HG02981 (cell line): ENCODE measurements at regions not wholly inside any gene's neighbourhood (a gene's known extent, or its start where the extent isn't known, plus 50 kb on each side); places are given as distances from the start of the nearest gene placed in this dataset.
"Not testable (repeated sequence)": the region's sequence is repeated elsewhere in the genome, so short reads cannot be mapped to it uniquely, and the experiment has no call there.

Source experiments
- ATAC-seq: cut with Tn5 transposase; IDR thresholded peaks from one replicate; pipeline ENCODE4 v1.9.1; 2021; ENCODE audit warnings: mild to moderate bottlenecking, moderate library complexity; ENCODE audit not compliant: unreplicated experiment

DNA sequence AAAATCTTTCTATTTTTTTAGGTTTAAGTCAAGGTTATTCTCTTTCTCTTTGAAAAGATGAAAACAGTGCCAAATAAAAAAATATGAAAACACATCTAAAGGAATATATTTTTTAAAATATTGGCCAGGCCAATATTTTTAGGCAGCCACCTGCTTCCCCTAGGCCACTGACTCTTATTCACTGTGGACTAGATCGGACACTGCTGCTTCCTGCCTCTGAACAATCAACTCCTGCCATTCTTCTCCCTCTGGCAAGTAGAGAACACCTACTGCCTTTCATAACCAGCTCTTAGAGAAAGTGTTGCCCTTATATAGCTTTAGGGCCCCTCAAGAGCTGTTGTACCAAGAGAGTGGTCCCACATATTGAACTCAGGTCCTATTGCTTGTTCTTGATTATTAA lies 529.2 kb downstream of the RAPGEF2 start:
- no peak for ATAC-seq

DNA sequence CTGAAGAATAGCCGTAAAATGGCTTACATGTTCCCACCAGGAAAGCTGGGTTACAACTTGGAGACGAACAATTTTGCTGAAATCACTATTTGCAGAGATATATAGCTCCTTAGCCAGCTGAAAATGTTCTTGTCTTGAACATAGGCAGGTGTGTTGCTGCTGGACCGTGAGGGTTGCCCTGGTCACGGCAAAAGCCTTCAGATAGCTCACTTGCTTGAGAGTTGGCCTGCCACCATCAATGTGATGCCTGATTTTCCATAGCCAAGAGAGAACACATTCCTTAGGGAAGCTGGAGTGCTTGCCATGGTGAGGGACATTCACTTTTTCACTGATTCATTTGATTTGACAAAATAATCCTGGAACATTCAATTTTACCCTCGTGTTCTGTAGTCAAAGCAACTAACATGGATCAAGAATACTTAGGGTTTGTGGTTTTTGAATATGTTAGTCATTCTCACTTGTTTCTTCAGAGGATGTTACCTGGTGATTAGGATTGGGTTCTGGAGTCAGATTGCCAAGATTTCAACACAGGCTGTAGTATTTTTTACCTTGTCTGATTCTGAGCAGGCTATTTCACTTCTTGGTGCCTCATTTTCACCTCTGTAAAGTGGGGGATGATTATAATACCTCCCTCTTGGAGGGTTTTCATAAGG lies 536.9 kb downstream of the RAPGEF2 start:
- ATAC-seq = no peak

DNA sequence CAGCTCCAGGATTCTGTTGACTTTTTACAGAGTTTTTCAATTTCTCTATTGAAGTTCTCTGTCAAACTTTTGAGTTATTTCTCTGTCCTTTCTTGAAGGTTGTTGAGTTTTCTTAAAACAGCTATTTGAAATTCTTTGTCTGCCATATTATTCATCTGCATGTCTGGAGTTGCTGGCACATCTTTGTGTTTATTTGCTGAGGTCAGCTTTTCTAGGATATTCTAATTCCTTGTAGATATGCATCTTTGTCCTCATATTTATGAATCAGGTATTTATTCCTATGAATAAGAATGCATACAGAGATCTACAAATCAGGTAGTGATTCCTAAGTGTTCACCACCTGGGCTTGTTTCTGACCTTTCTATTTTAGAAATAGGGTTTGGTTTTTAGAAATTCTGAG lies 546.4 kb downstream of the RAPGEF2 start:
- ATAC-seq = no peak

DNA sequence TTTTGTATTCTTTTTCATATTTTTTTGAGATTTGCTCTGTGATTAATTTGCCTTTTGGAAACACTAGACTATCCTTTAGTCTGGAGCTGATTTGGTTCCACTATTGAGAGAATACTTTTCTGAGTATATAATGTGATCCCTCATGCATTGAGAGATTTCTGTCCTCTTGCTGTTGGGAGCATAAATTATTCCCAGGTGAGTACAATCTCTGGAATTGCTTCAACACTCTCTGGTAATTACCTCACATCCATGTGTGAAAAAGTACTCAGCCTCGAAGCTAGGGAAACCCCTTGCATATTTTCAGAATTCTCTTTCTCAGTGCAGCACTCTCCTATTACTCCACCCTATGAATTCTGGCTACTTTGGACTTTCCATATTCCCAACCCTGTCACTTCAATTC lies 550.0 kb downstream of the RAPGEF2 start:
- no peak for ATAC-seq

GRCh38 chr4:159655547-159655946 lies 552.7 kb downstream of the RAPGEF2 start:
- no peak for ATAC-seq

DNA sequence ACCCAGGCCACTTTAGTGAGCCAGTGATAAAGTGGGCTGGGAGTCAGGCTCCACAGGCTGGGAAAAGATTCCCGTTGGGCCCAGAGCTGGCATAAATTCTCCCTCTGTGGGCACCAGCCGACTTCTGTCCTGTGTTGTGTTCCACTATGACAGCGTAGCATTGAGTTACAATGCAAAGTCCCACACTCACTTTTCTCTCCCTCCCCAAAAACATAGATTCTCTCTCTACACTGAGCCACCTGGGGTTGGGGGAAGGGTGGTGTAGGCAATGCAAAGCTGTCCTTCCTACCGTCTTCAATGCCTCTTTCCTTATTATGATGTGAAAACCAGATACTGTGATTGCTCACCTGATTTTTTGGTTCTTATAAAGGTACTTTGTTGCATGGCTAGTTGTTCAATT lies 566.2 kb downstream of the RAPGEF2 start:
- ATAC-seq = no peak

DNA sequence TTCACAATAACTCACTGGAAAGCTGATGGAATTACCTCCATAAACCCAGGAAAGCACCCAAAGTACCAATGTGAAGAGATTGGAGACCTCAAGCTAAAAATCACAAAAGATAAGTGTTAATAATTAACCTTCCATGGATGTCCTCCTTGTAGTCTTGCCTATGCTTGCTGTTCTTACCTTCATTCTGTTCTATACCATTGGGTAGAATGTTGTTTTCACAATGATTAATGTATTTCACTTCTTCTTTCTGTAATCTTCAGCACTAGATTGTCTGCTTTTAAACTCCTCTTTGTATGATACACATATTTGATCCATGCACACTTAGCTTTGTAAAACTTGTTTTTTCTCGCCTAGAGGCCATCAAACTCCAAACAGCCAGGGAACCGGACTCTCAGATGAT lies 570.3 kb downstream of the RAPGEF2 start:
- no peak for ATAC-seq

DNA sequence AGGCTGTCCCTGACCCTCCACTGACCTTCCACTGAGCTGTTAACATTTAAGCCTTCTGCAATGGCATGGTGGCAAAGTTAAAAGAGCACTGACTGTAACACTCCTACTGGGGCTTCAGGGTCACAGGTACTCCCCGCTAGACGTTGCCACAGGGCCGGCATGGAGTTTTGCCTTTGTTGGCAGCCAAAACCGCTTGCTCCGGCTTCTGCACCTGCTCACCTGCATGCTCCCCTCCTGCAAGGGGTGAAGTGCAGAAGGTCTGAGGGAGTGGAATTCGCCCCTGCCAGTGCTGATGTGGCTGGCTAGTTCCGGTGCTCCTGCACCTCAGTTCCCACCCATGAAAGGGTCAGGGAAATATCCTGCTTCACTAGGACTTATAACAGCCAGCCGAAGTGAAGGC lies 571.4 kb downstream of the RAPGEF2 start:
- no peak for ATAC-seq

DNA sequence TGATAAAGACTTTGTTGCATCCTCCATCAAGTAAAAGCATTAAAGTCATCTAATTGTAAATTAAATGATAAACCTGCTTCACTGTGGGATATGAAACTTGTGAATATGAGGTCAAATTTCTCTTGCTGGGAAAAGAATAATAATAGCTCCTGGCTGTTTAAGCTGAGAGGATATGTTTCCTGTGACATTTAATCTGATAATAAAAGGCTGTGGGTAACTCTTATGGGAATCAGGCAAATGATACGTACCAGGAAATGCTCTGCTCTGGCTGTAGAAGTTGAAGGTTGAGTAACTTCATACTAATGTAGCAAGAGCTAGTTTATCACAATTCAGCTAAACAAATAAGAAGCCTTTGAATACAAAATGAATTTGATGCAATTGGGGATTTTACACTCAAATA lies 574.6 kb downstream of the RAPGEF2 start:
- no peak for ATAC-seq

- ATAC-seq = no peak
Observed at GRCh38 chr4:159682996-159683395, 580.1 kb downstream of the RAPGEF2 start.

DNA sequence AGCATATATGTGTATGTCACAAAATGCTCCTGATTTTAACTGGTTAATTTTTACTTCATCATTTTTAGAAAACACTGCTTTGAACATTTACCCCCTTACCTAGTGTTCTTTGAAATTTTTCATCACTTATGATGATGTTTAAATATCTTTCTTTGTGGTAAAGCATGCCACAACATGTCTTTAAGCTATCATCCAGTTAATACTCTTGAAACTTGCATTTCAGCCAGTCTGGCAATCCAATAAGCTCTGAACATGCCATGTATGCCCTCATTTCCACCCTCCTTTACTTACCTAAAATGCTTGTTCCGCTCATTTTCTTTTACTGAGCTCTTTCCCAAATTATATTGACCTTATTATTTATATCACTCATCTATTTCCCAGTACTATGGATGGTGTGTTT lies 581.2 kb downstream of the RAPGEF2 start:
- ATAC-seq = no peak

GRCh38 chr4:159685340-159686092 lies 582.6 kb downstream of the RAPGEF2 start:
- ATAC-seq = no peak

- no peak for ATAC-seq
Observed at GRCh38 chr4:159689526-159689925, 586.6 kb downstream of the RAPGEF2 start.

- ATAC-seq = no peak
Observed at GRCh38 chr4:159697322-159698283, 594.7 kb downstream of the RAPGEF2 start.

DNA sequence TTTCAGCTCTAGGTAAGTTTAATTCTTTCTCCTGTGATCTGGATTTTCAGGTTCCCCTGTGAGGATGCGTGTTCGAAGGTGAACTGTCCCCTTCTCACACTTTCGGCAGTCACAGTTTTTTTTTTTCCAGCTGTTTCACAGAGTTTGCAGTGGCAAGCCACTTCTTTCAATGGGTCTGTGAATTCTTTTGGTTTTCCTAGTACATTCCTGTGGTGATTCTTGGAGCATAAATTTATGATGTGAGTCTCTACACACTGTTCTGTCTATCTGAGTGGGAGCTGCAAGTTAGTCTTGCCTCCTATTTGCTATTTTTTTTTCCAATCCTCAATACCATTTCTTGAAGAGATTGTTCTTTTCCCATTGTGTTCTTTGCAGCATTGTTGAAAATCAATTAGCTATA lies 595.5 kb downstream of the RAPGEF2 start:
- no peak for ATAC-seq

GRCh38 chr4:159702200-159702599 lies 599.3 kb downstream of the RAPGEF2 start:
- no peak for ATAC-seq

- no peak for ATAC-seq
Observed at GRCh38 chr4:159705334-159705733, 602.5 kb downstream of the RAPGEF2 start.

DNA sequence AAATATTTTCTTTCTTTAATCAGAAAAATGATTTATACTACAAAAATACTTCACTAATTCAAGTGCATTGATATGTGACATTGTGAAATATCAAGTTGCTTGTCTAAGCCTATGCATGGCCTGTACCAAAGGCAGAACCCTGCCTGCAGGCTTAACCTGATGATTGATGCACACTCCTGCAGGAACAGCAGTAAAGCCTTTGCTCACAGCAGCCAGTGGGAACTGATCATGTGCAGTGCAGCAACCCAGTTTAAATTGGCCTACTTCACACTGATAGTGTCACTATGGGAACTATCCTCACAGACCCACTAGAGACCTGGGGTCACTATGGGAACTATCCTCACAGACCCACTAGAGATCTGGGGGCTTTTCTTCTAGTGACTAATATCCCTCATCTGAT lies 603.8 kb downstream of the RAPGEF2 start:
- ATAC-seq = no peak

GRCh38 chr4:159715180-159715579 lies 612.3 kb downstream of the RAPGEF2 start:
- not testable (repeated sequence) for ATAC-seq

- ATAC-seq = no peak
Observed at GRCh38 chr4:159719531-159719930, 616.7 kb downstream of the RAPGEF2 start.

- ATAC-seq = no peak
Observed at GRCh38 chr4:159722052-159722451, 619.2 kb downstream of the RAPGEF2 start.

GRCh38 chr4:159722918-159723317 lies 620.0 kb downstream of the RAPGEF2 start:
- no peak for ATAC-seq
